HEK293 (cell line): ENCODE measurements at regions not wholly inside any gene's neighbourhood (a gene's known extent, or its start where the extent isn't known, plus 50 kb on each side); places are given as distances from the start of the nearest gene placed in this dataset.

Source experiments
- CTCF ChIA-PET: fragments of 350-600 bp; formaldehyde crosslinking; extraction: SDS; loops from one replicate; lab custom pipeline; 2021; ENCODE audit warnings: antibody characterized with exemption; lab: Yijun Ruan, JAX
- POLR2A ChIA-PET: fragments of 300-600 bp; formaldehyde crosslinking; extraction: SDS; loops from one replicate; lab custom pipeline; 2020; ENCODE audit warnings: antibody characterized with exemption, inconsistent platforms; lab: Yijun Ruan, JAX
- H3K27ac ChIP-seq: fragments of 200-500 bp; sonication (Bioruptor generic); 2 replicates; pipeline ENCODE4 v1.5.1; 2014; ENCODE audit warnings: low read depth, low read length, control low read depth, inconsistent platforms; ENCODE audit errors: extremely low read depth
- H3K36me3 ChIP-seq, 2 experiments: fragments of 200-500 bp in 1 of 2; sonication (Bioruptor generic) in 1 of 2; 1 replicate in 1 of 2; 2 replicates in 1 of 2; pipeline ENCODE4 v1.5.1; 2014 to 2017; ENCODE audit warnings: inconsistent platforms in 2 of 2, low read length in 2 of 2; ENCODE audit not compliant: control insufficient read depth in 2 of 2, insufficient read depth in 1 of 2
- H3K4me1 ChIP-seq: fragments of 200-500 bp; sonication (Bioruptor generic); 2 replicates; pipeline ENCODE4 v1.5.1; 2014; ENCODE audit warnings: mild to moderate bottlenecking, low read length, inconsistent platforms; ENCODE audit not compliant: control insufficient read depth, insufficient read depth
- H3K4me3 ChIP-seq: 2 replicates; pipeline ENCODE4 v1.5.1; 2011; ENCODE audit warnings: low read depth, mild to moderate bottlenecking, control low read depth, low read length, moderate library complexity
- H3K9me3 ChIP-seq: fragments of 200-500 bp; sonication (Bioruptor generic); 2 replicates; pipeline ENCODE4 v1.5.1; 2014; ENCODE audit warnings: low read depth, low read length, inconsistent platforms; ENCODE audit not compliant: control insufficient read depth, insufficient read depth
- GLI4 ChIP-seq: fragments of 450-650 bp; formaldehyde crosslinking; IDR thresholded peaks from 2 replicates; pipeline ENCODE4 v1.5.1; 2016; ENCODE audit warnings: missing biosample characterization, missing genetic modification characterization
- PRDM1 ChIP-seq: fragments of 450-650 bp; formaldehyde crosslinking; IDR thresholded peaks from 2 replicates; pipeline ENCODE4; 2016; ENCODE audit warnings: missing biosample characterization, missing genetic modification characterization
- PRDM10 ChIP-seq: fragments of 450-650 bp; formaldehyde crosslinking; IDR thresholded peaks from 2 replicates; pipeline ENCODE4 v1.5.1; 2016; ENCODE audit warnings: missing biosample characterization, missing genetic modification characterization
- REPIN1 ChIP-seq: fragments of 450-650 bp; formaldehyde crosslinking; IDR thresholded peaks from 2 replicates; pipeline ENCODE4 v1.5.1; 2017; ENCODE audit warnings: missing biosample characterization, missing genetic modification characterization, low read depth
- SCRT2 ChIP-seq: fragments of 450-650 bp; formaldehyde crosslinking; IDR thresholded peaks from 2 replicates; pipeline ENCODE4 v1.5.1; 2016; ENCODE audit warnings: missing biosample characterization, missing genetic modification characterization
- ZBTB1 ChIP-seq: fragments of 450-650 bp; formaldehyde crosslinking; IDR thresholded peaks from 2 replicates; pipeline ENCODE4 v1.5.1; 2016; ENCODE audit warnings: missing biosample characterization, missing genetic modification characterization
- ZNF132 ChIP-seq: fragments of 450-650 bp; formaldehyde crosslinking; IDR thresholded peaks from 2 replicates; pipeline ENCODE4 v1.5.1; 2017; ENCODE audit warnings: missing biosample characterization, missing genetic modification characterization, borderline replicate concordance
- ZNF148 ChIP-seq: fragments of 450-650 bp; formaldehyde crosslinking; IDR thresholded peaks from 2 replicates; pipeline ENCODE4 v1.5.0; 2017; ENCODE audit warnings: missing biosample characterization, missing genetic modification characterization, borderline replicate concordance
- ZNF174 ChIP-seq: fragments of 450-650 bp; formaldehyde crosslinking; IDR thresholded peaks from 2 replicates; pipeline ENCODE4 v1.5.0; 2017; ENCODE audit warnings: missing biosample characterization, mild to moderate bottlenecking, missing genetic modification characterization
- ZNF292 ChIP-seq: fragments of 450-650 bp; formaldehyde crosslinking; IDR thresholded peaks from 2 replicates; pipeline ENCODE4 v1.5.1; 2016; ENCODE audit warnings: low read depth, missing biosample characterization, missing genetic modification characterization, borderline replicate concordance
- ZNF302 ChIP-seq: fragments of 450-650 bp; formaldehyde crosslinking; IDR thresholded peaks from 2 replicates; pipeline ENCODE4 v1.5.1; 2016; ENCODE audit warnings: missing biosample characterization, missing genetic modification characterization, low read depth
- ZNF311 ChIP-seq: fragments of 450-650 bp; formaldehyde crosslinking; IDR thresholded peaks from 2 replicates; pipeline ENCODE4 v1.5.1; 2017; ENCODE audit warnings: missing biosample characterization, missing genetic modification characterization, borderline replicate concordance
- ZNF350 ChIP-seq: fragments of 450-650 bp; formaldehyde crosslinking; IDR thresholded peaks from 2 replicates; pipeline ENCODE4 v1.5.0; 2017; ENCODE audit warnings: missing biosample characterization, mild to moderate bottlenecking, missing genetic modification characterization
- ZNF521 ChIP-seq: fragments of 450-650 bp; formaldehyde crosslinking; IDR thresholded peaks from 2 replicates; pipeline ENCODE4 v1.5.1; 2017; ENCODE audit warnings: missing biosample characterization, mild to moderate bottlenecking, missing genetic modification characterization
- ZNF530 ChIP-seq: fragments of 450-650 bp; formaldehyde crosslinking; IDR thresholded peaks from 2 replicates; pipeline ENCODE4 v1.5.1; 2016; ENCODE audit warnings: low read depth, missing biosample characterization, missing genetic modification characterization
- ZNF561 ChIP-seq: fragments of 450-650 bp; IDR thresholded peaks from 2 replicates; pipeline ENCODE4 v1.5.1; 2018; ENCODE audit warnings: missing biosample characterization, missing genetic modification characterization, borderline replicate concordance
- ZNF596 ChIP-seq: fragments of 450-650 bp; IDR thresholded peaks from 2 replicates; pipeline ENCODE4 v1.5.0; 2018; ENCODE audit warnings: missing biosample characterization, mild to moderate bottlenecking, missing genetic modification characterization, moderate library complexity
- ZNF626 ChIP-seq: fragments of 450-650 bp; sonication (Bioruptor Pico); formaldehyde crosslinking; IDR thresholded peaks from 2 replicates; pipeline ENCODE4 v1.5.1; 2018; ENCODE audit warnings: missing biosample characterization, missing genetic modification characterization, inconsistent platforms
- ZNF837 ChIP-seq: fragments of 450-650 bp; formaldehyde crosslinking; IDR thresholded peaks from 2 replicates; pipeline ENCODE4 v1.5.1; 2016; ENCODE audit warnings: missing biosample characterization, missing genetic modification characterization

GRCh38 chr6:49070411-49070810 is 392.6 kb downstream of the MMUT start:
- TF ChIP-seq ZNF837 (tag by site-specific recombination), result no peak
- no peak for TF ChIP-seq ZNF561 (tag by site-specific recombination)
- no peak for TF ChIP-seq SCRT2 (tag by site-specific recombination)
- TF ChIP-seq ZNF311 (tag by site-specific recombination), result no peak
- TF ChIP-seq PRDM10 (tag by site-specific recombination), result no peak
- TF ChIP-seq, all 188 proteins: peak for 0
- H3K9me3 ChIP-seq, result no peaks in the 10 kb centered on the region
- ChIA-PET CTCF (no interaction called here), POLR2A (no interaction called here)
- H3K4me3 ChIP-seq, result no peak overlapping the region
- no peaks in the 10 kb centered on the region for H3K36me3 ChIP-seq
- no peak overlapping the region for H3K27ac ChIP-seq
- H3K4me1 ChIP-seq, result no peaks in the 10 kb centered on the region

GRCh38 chr6:49054311-49054710 is 408.7 kb downstream of the MMUT start:
- H3K36me3 ChIP-seq, result no peaks in the 10 kb centered on the region

GRCh38 chr6:49052901-49053300 is 410.2 kb downstream of the MMUT start:
- no peaks in the 10 kb centered on the region for H3K9me3 ChIP-seq
- no peaks in the 10 kb centered on the region for H3K36me3 ChIP-seq
- H3K4me3 ChIP-seq, result no peak overlapping the region
- CTCF ChIA-PET, result no interaction called here
- TF ChIP-seq ZNF521 (tag by site-specific recombination), result no peak
- TF ChIP-seq ZNF530 (tag by site-specific recombination), result no peak
- no peak for TF ChIP-seq ZNF174
- TF ChIP-seq GLI4 (tag by site-specific recombination), result no peak
- TF ChIP-seq ZNF596 (tag by site-specific recombination), result no peak
- no peak for TF ChIP-seq ZNF132 (tag by site-specific recombination)
- TF ChIP-seq REPIN1 (tag by site-specific recombination), result no peak
- no peak for TF ChIP-seq ZNF302
- no peak for TF ChIP-seq ZNF350
- no peak for TF ChIP-seq ZNF626 (tag by site-specific recombination)
- TF ChIP-seq ZNF292 (tag by site-specific recombination), result no peak
- POLR2A ChIA-PET, result no interaction called here
- no peak overlapping the region for H3K27ac ChIP-seq
- no peaks in the 10 kb centered on the region for H3K4me1 ChIP-seq

More at GRCh38 chr6:49054311-49054710, 408.7 kb downstream of the MMUT start:
- no peak overlapping the region for H3K4me3 ChIP-seq
- H3K4me1 ChIP-seq, result no peaks in the 10 kb centered on the region
- no peaks in the 10 kb centered on the region for H3K9me3 ChIP-seq
- no peak overlapping the region for H3K27ac ChIP-seq
- POLR2A ChIA-PET, result no interaction called here
- CTCF ChIA-PET, result no interaction called here
- TF ChIP-seq PRDM1 (no peak), ZNF148 (tag by site-specific recombination) (no peak), ZBTB1 (no peak)
